ENCODE measurements at regions not wholly inside any gene's neighbourhood (a gene's known extent, or its start where the extent isn't known, plus 50 kb on each side); places are given as distances from the start of the nearest gene placed in this dataset.

DNA sequence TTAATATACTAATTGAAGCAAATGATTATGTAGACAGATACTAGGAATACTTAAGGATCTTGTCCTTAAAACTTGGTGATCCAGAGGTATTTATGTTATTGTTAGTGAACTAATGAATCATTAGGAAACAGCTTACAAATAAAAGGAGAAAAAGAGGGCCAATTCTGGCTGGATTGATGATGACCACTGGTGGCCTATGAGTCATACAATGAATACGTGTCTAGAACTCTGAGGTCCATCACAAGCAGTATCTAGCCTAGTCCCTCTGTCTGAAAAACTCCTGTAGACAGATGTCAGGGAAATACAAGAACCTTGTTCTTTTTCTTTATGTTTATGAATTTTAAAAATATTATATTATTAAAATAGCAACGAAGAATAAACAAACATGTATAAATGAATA lies 51.7 kb upstream of the RTL1 start:
- DNase-seq (ENCODE audit: low read depth): peak; percentile 80

DNA sequence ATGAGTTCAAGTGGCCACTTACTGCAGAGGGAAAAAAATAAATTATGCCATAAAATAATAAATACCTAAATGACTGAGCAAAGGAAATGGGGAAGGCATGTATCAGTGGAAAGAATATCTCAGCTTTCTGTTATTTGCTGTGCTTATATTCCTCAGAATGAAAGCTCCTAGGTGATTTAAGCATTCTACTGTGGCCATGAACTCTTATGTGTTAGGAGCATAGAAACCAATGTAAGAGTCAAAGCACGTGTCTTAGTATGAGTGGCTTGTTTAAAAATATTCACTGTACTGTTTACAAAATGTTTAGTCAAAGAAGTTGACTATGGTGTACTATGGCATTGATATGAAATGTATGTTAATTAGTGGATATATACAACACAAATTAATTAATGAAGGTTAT lies 59.0 kb upstream of the RTL1 start:
- no peak for DNase-seq (ENCODE audit: low read depth)

- DNase-seq (ENCODE audit: low read depth): peak; percentile 17
Observed at GRCh38 chr14:100965296-100965695, 61.8 kb upstream of the RTL1 start.

GRCh38 chr14:100967178-100967577 lies 63.7 kb upstream of the RTL1 start:
- no peak for DNase-seq (ENCODE audit: low read depth)

DNA sequence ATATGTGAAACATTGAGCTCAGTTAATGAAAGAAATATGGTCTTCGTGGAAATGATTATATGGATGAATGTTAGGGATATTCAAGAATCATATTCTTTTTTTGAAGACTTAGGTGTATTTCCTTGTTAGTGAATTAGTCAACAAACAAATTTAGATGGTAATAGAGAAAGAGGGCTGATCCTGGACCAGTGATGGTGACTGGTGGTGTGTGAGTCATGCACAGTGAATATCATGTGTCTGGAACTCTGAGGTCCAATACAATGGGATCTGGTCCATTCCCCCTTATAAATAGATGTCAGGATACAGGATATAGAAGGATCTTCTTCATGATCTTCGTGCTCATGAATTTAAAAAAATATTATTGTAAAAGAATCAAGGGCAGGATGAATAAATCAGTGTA lies 64.4 kb upstream of the RTL1 start:
- DNase-seq (ENCODE audit: low read depth): no peak

GRCh38 chr14:100972118-100972897 lies 68.8 kb upstream of the RTL1 start:
- no peak for DNase-seq (ENCODE audit: low read depth)

DNA sequence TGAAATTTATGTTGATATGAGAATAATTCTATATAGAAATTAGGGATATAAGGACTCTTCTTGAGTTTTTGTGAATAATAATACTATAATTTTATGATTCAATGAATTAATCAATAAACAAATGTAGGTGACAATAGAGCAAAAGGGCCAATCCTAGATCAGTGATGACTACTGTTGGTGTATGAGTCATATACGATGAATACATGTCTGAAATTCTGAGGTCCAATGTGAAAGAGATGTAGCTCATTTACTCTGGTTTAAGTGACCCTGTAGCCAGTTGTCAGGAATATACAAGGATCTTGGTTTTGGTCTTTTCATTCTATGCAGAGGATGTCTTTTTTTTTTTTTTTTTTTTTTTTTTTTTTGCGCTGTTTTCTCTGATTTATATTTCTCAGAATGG lies 72.1 kb upstream of the RTL1 start:
- peak; percentile 57 for DNase-seq (ENCODE audit: low read depth)

DNA sequence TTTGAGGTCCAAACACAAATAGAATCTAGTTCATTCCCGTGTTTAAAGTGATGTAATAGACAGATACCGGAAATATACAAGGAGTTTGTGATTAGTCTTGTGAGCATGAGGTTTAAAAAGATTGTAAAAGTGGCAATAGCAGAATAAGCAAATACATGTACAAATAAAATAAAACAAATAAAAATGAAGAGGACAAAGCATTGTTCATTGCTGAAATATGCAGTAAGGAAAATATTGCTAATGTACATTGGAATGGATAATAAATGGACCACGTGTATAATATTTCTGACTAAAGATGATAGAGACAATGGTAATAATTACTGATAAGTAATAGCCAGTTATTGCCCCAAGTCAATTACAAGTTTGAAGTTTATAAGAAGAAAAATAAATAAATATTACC lies 75.6 kb upstream of the RTL1 start:
- DNase-seq (ENCODE audit: low read depth): no peak

- DNase-seq (ENCODE audit: low read depth): peak; percentile 66
Observed at GRCh38 chr14:100979780-100980179, 76.3 kb upstream of the RTL1 start.

DNA sequence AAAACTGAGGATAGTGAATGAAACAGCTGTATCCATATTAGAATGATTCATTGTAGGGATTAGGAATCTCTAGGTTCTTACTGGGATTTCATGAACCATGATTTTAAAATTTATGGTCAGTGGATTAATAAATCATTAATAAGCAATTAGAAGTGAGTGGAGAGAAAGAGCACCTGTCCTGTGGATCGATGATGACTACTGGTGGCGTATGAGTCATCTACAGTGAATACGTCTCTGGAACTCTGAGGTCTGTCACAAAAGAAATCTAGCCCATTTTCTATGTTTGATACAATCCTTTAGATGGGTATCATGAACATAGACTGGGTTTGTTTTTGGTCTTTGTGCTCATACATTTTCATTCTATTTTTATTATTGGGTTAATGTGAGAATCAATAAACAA lies 77.3 kb upstream of the RTL1 start:
- peak; percentile 18 for DNase-seq (ENCODE audit: low read depth)

- peak; percentile 42 for DNase-seq (ENCODE audit: low read depth)
Observed at GRCh38 chr14:100981809-100982208, 78.3 kb upstream of the RTL1 start.

- no peak for DNase-seq (ENCODE audit: low read depth)
Observed at GRCh38 chr14:100982353-100982752, 78.8 kb upstream of the RTL1 start.

GRCh38 chr14:100982762-100983161 lies 79.2 kb upstream of the RTL1 start:
- peak; percentile 67 for DNase-seq (ENCODE audit: low read depth)

- no peak for DNase-seq (ENCODE audit: low read depth)
Observed at GRCh38 chr14:100983710-100984109, 80.2 kb upstream of the RTL1 start.

- DNase-seq (ENCODE audit: low read depth): peak; percentile 76
Observed at GRCh38 chr14:100988011-100988410, 84.5 kb upstream of the RTL1 start.

- peak; percentile 99 for DNase-seq (ENCODE audit: low read depth)
Observed at GRCh38 chr14:100988411-100988900, 84.9 kb upstream of the RTL1 start.

GRCh38 chr14:100988956-100989355 lies 85.4 kb upstream of the RTL1 start:
- DNase-seq (ENCODE audit: low read depth): no peak

- DNase-seq (ENCODE audit: low read depth): peak; percentile 28
Observed at GRCh38 chr14:100989924-100990323, 86.4 kb upstream of the RTL1 start.

GRCh38 chr14:100994082-100994481 lies 90.6 kb upstream of the RTL1 start:
- DNase-seq (ENCODE audit: low read depth): peak; percentile 36

DNA sequence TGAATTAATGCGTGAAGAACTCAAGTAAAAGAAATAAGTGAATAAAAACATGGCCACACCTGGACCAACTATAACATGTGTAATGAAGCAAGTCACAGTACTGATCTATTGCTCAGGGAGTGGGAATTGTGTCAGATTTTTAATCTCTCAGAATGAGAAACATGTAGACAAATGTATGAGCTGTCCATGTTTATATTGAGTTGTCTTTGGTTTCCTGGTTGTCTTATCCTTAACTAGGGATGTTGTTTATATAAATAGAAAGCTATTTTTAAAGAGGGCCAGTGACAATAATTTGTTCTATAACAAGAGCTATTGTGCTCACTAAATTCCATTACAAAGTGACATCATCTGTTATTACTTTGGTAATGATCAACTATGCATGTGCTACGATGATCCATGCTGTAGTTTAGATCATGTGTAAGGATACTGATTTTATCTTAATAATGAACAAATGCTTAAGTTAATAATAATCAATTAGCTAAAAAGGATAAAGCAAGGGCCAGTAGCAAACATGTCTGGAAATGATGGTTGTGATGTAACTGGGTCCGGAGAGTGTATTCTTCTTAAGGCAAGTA lies 91.3 kb upstream of the RTL1 start:
- peak; percentile 50 for DNase-seq (ENCODE audit: low read depth)

- DNase-seq (ENCODE audit: low read depth): peak; percentile 62
Observed at GRCh38 chr14:101000711-101001250, 97.3 kb upstream of the RTL1 start.

DNA sequence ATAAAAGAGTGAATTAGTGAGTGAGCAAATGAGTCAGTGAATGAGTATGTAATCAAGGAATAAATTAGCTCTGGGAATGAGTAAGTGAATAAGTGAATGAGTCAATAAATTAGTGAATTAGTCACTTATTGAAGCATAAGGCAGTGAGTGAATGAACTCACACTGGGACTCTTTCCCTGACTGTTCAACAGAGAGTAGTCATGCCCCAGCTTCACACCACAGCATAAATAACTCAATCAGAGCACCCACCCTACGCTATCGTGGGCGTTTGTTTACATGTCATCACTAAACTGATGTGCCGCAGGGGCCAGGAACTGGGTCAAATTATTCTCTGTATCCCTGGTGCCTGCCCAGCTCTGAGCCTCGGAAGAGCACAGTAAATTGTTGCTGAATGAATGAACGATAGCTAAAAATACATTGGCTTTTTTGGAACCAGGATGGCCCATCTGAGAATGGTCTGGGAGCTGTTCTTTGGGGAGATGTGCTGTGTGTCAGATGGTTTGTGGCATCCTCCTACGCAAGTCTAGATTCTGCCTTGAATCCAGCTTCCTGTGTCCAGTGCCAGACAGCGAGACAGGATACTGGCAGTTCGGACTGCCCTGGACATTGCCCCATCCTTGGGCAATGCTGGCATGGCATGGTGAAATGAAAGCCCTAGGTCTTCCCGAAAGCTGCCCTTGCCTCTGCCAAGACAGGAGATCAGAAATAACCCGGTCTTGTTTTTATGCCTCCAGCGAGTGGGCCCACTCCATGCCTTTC lies 98.0 kb upstream of the RTL1 start:
- peak; percentile 99 for DNase-seq (ENCODE audit: low read depth)
